Erythroblast (primary cell): ENCODE measurements at regions not wholly inside any gene's neighbourhood (a gene's known extent, or its start where the extent isn't known, plus 50 kb on each side); places are given as distances from the start of the nearest gene placed in this dataset.

Experiments used
- GATA1 ChIP-seq: IDR thresholded peaks from 2 replicates; pipeline ENCODE4 v1.6.1; 2011; ENCODE audit warnings: low read depth, mild to moderate bottlenecking, control low read depth, low read length, moderate library complexity
- POLR2A ChIP-seq: IDR thresholded peaks from 2 replicates; pipeline ENCODE4 v1.6.1; 2011; ENCODE audit warnings: mild to moderate bottlenecking, low read length

DNA sequence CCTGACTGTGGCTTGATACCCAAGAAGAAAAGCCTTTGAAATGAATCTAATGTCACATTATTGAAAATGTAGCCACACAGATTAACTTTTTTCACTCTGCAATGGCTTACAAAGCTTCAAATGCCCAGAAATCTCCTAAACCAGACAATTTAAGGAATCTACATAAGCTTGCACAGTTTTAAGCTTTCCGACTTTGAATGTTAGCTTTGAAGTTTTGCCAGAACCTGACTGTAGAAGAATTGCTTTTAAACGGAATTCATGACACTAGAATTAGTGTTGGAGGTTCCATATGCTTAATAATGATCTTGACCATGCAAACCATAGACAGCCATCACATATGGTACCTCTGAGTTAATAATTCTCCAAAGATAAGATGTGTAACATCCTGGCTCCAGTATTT is 798.5 kb upstream of the EPHA7 start:
- no peak for TF ChIP-seq POLR2A
- TF ChIP-seq GATA1, result no peak
